GM12864 (cell line): ENCODE measurements at regions not wholly inside any gene's neighbourhood (a gene's known extent, or its start where the extent isn't known, plus 50 kb on each side); places are given as distances from the start of the nearest gene placed in this dataset.
"Not testable (repeated sequence)": the region's sequence is repeated elsewhere in the genome, so short reads cannot be mapped to it uniquely, and the experiment has no call there.

Source experiments
- DNase-seq: peaks from one replicate; pipeline ENCODE4 v3.0.0-alpha.2; 2011; ENCODE audit warnings: low read depth
- H3K4me3 ChIP-seq: 2 replicates; pipeline ENCODE4 v1.5.1; 2011; ENCODE audit warnings: mild to moderate bottlenecking, low read depth, low read length, control low read depth
- TF ChIP-seq, protein P1 (sequence below): IDR thresholded peaks from 2 replicates; pipeline ENCODE4 v1.5.1; 2011; ENCODE audit warnings: low read depth, mild to moderate bottlenecking, moderate library complexity, low read length, control low read depth, inconsistent platforms; ENCODE audit errors: missing control alignments

GRCh38 chr16:59975953-59976352 is 1241.8 kb upstream of the GOT2 start:
- no peak overlapping the region for H3K4me3 ChIP-seq
- TF ChIP-seq, protein P1, sequence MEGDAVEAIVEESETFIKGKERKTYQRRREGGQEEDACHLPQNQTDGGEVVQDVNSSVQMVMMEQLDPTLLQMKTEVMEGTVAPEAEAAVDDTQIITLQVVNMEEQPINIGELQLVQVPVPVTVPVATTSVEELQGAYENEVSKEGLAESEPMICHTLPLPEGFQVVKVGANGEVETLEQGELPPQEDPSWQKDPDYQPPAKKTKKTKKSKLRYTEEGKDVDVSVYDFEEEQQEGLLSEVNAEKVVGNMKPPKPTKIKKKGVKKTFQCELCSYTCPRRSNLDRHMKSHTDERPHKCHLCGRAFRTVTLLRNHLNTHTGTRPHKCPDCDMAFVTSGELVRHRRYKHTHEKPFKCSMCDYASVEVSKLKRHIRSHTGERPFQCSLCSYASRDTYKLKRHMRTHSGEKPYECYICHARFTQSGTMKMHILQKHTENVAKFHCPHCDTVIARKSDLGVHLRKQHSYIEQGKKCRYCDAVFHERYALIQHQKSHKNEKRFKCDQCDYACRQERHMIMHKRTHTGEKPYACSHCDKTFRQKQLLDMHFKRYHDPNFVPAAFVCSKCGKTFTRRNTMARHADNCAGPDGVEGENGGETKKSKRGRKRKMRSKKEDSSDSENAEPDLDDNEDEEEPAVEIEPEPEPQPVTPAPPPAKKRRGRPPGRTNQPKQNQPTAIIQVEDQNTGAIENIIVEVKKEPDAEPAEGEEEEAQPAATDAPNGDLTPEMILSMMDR, result no peak
- DNase-seq, result no peak

GRCh38 chr16:59973966-59974365 is 1239.8 kb upstream of the GOT2 start:
- no peak for DNase-seq
- TF ChIP-seq, protein P1, result no peak
- H3K4me3 ChIP-seq, result no peak overlapping the region

DNA sequence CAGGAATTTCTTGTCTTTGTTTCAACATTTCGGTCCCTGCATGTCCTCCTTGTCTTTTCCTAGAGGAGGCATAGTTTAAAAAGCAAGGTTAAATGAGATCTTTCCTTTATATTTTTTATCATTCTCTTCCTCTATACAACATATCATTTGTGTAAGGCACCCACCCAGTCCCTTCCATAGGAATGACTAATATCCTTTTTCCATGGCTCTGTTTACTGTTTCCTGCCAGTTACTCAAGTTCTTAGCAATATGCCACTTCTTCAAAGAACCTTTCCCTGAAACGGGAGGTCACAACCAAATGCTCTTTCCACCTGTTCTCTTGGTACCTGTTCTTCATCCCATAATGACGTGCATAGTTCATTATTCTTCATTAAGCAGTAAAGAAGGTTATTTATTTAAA is 1237.1 kb upstream of the GOT2 start:
- no peak for DNase-seq
- H3K4me3 ChIP-seq, result no peak overlapping the region
- TF ChIP-seq, protein P1, result no peak

DNA sequence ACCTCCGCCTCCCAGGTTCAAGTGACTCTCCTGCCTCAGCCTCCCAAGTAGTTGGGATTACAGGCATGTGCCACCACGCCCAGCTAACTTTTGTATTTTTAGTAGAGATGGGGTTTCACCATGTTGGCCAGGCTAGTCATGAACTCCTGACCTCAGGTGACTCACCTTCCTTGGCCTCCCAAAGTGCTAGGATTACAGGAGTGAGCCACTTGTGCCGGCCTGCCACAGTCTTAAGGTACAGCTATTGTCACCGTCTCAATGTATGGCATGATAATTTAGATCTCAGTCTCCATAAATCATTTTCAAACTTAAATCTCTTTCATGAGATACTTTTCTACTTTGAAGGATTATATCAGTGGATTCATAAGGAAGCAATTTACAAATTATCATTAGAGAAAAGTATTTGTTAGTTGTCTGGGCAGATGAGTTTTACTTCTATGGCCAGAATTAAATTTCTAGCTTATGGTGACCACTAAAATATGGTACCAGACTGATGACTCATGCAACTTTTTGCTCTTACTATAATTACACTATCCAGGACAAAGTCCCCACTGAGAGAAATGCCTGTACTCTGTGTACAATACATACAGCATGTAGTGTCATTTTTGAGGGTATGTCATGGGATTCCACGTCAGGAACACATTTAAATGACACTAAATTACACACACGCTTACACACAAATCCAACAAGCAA is 1230.3 kb upstream of the GOT2 start:
- no peak for DNase-seq
- no peak overlapping the region for H3K4me3 ChIP-seq
- TF ChIP-seq, protein P1, result no peak

DNA sequence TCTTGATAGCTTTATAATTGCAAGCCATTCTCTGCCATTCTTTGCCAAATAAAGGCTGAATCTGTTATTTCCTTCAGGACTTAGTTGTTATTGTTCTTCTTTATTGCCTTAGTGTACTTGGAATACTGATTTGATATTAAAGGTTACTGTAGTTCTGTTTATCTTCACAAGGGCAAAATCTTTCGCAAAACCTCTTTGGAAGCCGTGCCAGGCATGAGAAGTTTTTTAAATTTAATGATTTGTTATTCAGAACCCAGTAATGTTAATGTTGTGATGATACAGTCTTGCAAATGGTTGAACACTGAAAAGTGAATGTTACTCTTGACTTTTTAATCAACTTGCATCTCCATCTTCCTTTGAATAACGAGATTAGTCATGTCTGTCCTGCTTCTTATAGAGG is 1225.2 kb upstream of the GOT2 start:
- H3K4me3 ChIP-seq, result no peak overlapping the region
- TF ChIP-seq, protein P1, result no peak
- no peak for DNase-seq

DNA sequence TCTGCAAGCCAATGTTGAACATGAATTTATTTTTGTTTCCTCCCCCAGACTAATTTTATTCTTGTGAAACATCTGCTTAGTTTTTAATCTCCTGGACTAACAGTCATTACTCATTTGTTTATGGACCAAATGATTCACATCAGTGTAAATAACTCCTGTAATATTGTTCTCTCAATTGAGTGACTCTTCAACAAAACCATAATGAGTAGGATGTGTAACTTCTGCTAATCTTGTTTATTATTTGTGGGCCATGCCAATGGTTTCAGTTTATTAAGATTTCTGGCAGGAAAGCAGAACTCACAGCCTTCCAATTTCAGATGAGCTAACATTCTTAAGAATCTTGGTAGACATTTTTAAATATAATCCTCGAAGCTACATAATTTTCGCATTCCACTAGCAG is 1216.3 kb upstream of the GOT2 start:
- no peak overlapping the region for H3K4me3 ChIP-seq
- TF ChIP-seq, protein P1, result no peak
- no peak for DNase-seq

DNA sequence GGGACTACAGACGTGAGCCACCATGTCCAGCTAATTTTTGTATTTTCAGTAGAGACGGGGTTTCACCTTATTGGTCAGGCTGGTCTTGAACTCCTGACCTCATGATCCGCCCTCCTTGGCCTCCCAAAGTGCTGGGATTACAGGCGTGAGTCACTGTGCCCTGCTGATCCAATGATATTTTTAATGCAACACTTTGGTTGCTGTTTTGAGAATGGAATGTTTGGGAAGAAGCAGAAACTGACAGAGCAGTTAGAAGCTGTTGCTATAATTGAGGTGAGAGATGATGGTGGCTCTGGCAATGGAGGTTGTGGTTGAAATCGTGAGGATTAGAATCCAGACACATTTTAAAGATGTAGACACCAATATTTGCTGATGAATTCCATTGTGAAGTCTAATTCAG is 1209.9 kb upstream of the GOT2 start:
- not testable (repeated sequence) for H3K4me3 ChIP-seq, DNase-seq
